ENCODE measurements at regions not wholly inside any gene's neighbourhood (a gene's known extent, or its start where the extent isn't known, plus 50 kb on each side); places are given as distances from the start of the nearest gene placed in this dataset.
A peak's percentile ranks its signal among the peaks of the same experiment; 100 is the strongest.

GRCh38 chr20:39277185-39277584 is 315.0 kb downstream of the DHX35 start:
- no peak for DNase-seq

DNA sequence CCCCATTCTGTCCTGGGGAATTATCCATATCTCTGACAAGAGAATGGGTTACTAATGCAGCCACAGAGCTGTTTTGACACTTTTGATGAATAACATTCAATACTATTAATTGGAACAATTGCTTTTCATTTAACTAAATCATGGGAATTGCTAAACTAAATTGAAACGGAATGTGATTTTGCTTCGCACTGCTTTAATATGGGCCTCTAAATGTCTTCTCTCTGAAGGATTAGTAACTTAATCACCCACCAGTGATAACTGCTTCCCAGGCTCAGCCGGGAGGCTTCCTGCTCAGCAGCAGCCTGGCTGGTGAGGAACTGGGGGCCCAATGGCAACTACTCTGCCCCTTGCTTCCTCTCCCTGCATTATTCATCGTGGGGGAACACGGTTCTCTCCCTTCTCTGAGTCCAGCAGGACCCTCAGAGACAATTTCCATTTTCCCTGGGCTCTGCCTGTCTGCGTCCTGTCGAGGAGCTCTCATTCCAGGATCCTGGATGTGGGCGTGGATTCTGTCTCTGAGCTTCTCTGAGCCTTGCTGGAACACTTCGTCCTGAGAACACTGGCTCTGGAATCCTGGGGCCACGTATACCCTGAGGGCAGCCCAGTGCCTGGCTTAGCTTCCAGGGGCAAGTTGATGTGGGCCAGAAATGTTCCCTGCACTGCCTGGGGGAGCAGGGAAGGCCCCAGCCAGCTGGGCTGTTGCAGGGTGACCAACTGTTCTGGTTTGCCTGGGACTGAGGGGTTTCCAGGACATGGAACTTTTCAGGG is 308.9 kb downstream of the DHX35 start:
- no peak for DNase-seq

GRCh38 chr20:39269493-39270217 is 307.5 kb downstream of the DHX35 start:
- DNase-seq, result no peak

- peak; percentile 37 for DNase-seq
Measured at GRCh38 chr20:39268981-39269461, 306.9 kb downstream of the DHX35 start.

GRCh38 chr20:39268491-39268951 is 306.4 kb downstream of the DHX35 start:
- no peak for DNase-seq

DNA sequence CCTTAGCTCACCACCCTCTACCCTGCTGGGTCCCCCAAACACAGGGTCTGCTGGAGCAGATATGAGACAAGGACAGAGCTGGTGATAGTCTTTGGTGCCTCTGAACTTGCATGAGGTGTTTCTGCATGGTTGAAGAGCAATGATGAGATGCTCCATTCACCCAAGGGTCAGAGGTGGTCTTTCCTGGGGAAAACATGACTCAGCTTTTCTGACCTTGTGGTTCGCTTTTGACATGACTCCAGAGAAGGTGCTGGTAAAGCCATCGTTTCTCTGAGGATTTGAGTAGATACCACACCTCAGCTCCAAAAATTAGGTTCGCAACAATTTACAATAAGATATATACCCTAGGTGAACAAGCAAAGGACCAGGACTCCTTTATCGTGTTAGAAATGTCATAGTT is 304.8 kb downstream of the DHX35 start:
- no peak for DNase-seq

DNA sequence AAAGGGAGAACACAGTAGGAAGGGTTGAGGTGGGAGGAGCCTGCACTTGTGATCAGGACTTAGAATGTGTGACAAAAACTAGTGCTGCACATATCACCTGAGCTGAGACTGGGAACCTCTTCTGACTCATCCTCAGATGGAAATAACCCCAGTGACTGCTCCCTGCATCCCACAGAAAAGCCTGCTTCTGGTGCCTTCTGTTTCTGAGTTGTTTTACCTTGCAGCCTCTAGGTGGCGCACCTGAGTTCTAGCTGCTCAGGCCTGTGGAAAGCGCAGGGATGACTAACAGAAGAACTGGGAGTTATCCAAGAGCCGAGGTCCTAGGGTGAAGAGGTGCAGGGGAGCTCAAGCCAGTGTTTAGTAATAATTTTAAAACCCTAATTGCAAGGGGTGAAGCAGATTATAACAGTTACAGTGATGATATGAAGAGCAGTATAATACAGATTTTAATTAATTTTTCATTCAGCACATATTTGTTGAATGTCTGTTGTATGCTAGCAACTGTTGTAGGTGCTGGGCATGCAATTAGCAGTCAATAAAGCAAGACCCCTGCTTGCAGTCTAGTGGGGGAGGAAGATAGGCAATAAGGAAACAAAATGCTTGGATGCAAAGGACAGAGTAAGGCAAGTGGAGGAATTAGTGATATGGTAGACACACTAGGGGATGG is 302.5 kb downstream of the DHX35 start:
- peak; percentile 80 for DNase-seq

GRCh38 chr20:39263076-39263475 is 300.9 kb downstream of the DHX35 start:
- DNase-seq, result no peak

GRCh38 chr20:39259808-39260207 is 297.7 kb downstream of the DHX35 start:
- DNase-seq, result no peak

GRCh38 chr20:39259010-39259803 is 297.1 kb downstream of the DHX35 start:
- peak; percentile 42 for DNase-seq

DNA sequence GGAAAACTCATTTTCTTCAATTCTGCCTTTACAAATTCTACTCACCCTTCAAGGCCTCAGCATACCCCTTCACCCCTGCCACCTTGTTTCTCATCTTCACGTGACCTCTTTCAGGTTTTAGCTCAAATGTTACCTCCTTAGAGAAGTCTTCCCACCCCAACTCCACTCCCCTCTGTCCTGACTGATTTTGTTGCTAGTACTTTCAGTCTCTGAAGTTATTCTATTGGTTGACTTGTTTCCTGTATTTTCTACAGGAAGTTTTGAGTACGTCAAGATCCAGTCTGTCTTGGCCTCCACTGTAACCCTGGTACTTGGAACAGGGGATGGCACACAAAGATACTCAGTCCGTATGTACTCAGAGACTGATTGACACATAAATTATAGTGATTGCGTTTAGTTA is 296.1 kb downstream of the DHX35 start:
- no peak for DNase-seq

DNA sequence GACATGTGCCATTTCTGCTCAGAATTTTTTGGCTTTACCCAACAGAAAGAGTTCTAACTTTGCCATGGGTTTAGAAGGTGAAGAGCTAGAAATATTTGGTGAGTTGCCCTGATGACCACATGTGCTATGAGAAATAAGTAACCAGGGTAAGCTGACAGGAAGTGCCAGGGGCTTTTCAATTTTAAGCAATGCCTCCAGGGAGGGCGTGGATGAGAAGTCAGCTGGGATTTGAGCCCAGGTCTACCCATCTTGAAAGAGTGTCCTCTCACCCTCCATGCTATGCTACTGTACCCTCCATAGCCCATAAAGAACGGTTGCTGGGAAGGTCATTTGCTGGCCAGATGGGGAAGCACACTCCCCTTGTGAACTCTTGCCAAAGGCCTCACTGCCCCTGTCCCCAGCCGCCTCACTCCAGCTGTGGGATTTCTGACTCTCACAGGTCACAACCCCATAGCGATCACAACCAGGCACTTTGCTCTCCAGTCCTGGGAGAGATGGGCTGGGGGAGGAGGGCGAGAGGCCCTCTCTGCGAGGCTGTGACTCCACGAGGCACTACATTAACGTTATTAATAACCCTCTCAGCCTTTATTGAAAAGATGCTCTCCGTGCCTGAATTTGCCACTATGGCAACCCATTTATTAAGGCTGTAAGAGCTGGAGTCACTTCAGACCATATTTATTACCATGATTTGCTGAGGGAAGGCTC is 291.1 kb downstream of the DHX35 start:
- peak; percentile 23 for DNase-seq

GRCh38 chr20:39252035-39252434 is 289.9 kb downstream of the DHX35 start:
- DNase-seq, result no peak

DNA sequence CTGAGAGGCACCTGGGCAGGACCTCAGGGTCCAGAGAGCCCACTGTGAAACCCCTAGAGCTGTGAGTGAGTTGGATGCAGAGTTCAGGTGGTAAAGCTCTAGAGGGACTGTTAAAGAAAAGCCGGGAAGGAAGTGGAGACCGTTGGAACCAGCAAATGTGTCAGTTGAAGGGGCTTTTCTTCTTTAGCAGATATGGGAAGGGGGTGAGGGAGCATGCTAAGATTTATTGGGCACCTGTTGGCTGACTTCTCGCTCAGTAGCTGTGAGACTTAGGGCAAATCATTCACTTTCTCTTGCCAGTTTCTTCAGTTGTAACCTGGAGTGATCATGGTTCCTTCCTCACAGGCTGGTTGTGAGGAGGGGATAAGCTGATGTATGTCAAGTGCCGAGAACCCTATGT is 287.7 kb downstream of the DHX35 start:
- no peak for DNase-seq

DNA sequence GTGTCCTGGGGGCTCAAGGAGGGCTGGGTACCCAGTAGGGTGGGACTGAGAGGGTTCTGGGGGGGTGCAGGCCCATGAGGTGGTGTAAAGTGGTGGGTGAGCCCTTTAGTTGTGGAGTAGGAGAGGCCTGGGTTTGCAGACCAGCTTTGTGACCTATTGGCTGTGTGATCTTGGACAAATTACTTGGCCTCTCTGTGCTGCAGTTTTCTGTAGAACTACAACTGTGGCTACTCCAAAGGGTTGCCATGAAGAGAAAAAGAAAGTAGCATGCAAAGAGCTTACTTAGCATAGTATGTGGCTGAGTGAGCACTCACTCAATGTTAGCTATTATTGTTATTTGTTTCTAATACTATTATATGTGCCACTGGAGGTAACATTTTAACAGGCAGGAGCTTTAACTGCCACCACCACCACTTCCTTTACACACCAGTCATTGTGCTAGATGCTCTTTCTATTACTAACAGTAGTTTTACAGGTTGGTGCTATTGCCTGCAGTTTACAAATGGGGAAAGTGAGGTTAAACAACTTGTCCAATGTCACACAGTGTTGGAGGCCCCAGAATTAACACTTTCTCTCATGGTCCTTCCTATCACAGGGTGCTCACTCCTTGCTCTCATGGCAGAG is 286.8 kb downstream of the DHX35 start:
- DNase-seq, result no peak

DNA sequence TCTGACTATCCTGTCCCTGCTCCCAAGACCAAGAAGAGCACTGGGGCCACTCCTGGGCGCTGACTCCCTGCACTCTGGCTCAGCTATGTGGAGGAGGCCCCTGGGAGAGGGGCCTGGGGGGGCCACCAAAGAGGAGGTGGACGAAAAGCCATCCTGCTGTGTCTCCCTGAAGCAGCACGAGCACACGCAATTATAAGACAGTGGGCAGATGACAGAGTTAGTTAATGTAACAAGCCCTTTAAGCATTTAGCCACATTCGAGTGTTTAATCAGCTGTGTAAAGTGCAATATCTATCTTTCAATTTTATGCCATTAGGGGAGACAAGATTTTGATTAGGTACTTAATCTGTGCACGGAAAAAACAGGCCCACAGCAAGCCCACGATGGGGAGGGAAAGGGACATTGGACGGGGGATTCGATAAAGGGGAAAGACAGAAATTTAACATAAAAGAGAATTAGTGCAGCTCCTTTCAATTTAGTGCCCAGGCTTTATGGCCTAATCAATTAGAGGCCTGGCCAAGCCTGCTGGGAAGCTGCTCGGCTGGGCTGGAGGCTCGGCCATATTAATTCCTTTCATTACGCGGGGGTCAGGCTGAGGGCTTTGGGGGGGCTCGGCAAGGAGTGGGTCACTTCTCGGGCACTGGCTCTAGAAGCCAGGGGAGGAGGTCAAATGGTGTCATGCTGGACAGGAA is 286.2 kb downstream of the DHX35 start:
- DNase-seq, result peak; percentile 71

GRCh38 chr20:39246436-39246835 is 284.3 kb downstream of the DHX35 start:
- no peak for DNase-seq

- no peak for DNase-seq
Measured at GRCh38 chr20:39245685-39246311, 283.7 kb downstream of the DHX35 start.

DNA sequence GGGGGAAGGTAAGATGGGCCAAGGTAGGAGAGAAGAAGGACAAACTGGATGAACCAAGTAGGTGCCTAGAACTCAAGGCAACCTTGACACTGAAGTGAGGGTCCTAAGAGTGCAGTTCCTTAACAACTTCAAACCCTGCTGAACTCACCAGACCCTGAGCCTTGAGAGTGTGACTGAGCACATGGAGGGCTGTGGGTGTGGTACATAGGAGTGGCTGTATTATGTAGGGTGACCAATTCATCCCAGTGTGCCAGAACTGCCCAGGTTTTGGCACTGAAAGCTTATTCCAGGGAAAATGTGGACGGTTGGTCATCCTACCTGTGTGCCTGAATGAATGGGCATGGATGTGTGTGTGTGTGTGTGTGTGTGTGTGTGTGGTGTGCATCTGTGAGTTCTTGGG is 281.8 kb downstream of the DHX35 start:
- DNase-seq, result no peak

DNA sequence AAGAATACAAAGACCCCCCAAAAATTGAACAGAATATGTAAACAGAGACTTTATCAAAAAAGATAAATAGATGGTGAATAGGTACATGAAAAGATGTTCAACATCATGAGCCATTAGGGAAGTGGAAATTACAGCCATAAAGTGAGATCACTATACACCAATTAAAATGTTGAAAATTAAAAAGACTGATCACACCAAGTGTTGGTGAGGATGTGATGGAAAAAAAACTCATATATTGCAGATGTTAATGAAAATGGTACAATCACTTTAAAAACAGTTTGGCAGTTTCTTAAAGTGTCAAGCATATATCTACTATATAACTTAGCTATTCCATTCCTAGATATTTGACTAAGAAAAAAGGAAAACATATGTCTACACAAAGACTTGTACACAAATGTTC is 280.5 kb downstream of the DHX35 start:
- no peak for DNase-seq

All from NCI-H1092 treated with DMSO at 0.1 percent for 48 hours (cell line).